A549 (cell line): ENCODE measurements at regions not wholly inside any gene's neighbourhood (a gene's known extent, or its start where the extent isn't known, plus 50 kb on each side); places are given as distances from the start of the nearest gene placed in this dataset.

Source experiments
- ATAC-seq, 2 experiments: fragments of 200-7000 bp in 1 of 2; fragments of >200 bp in 1 of 2; cut with Nextera tagmentation in 1 of 2; cut with Tn5 transposase in 1 of 2; 3 replicates each; pipeline versions ENCODE4 v1.8.0 to v1.9.1; 2018 to 2020; ENCODE audit warnings: mild to moderate bottlenecking in 1 of 2, moderate library complexity in 1 of 2
- CTCF ChIA-PET: fragments of 300-600 bp; sonication (Branson Sonifier 250); formaldehyde crosslinking; extraction: SDS; loops from one replicate; lab custom pipeline; 2021; ENCODE audit warnings: antibody characterized with exemption, inconsistent platforms; lab: Yijun Ruan, JAX
- POLR2A ChIA-PET: fragments of 350-600 bp; formaldehyde crosslinking; extraction: SDS; loops from one replicate; lab custom pipeline; 2021; ENCODE audit warnings: antibody characterized with exemption, inconsistent platforms; lab: Yijun Ruan, JAX
- DNase-seq, 2 experiments: peaks; one replicate each; pipeline versions ENCODE4 v3.0.0 to v3.0.0-alpha.2; 2011 to 2016; ENCODE audit warnings: low read depth in 1 of 2, low spot score in 1 of 2
- FAIRE-seq: peaks from 2 replicates; lab custom pipeline; 2011; peaks lifted over from hg19 to GRCh38; lab: Jason Lieb, UNC
- H3K27ac ChIP-seq, 2 experiments: fragments of >200 bp; sonication (Bioruptor Twin); formaldehyde crosslinking; 3 replicates each; pipeline ENCODE4 v1.5.1; 2016 to 2017
- H3K4me1 ChIP-seq: fragments of >200 bp; sonication (Bioruptor Twin); formaldehyde crosslinking; 3 replicates; pipeline ENCODE4 v1.6.1; 2016
- H3K4me2 ChIP-seq: fragments of >200 bp; sonication (Bioruptor Twin); formaldehyde crosslinking; 3 replicates; pipeline ENCODE4 v1.6.1; 2016
- H3K4me3 ChIP-seq: fragments of >200 bp; sonication (Bioruptor Twin); formaldehyde crosslinking; 3 replicates; pipeline ENCODE4 v1.5.1; 2016
- H3K9me3 ChIP-seq: fragments of >200 bp; sonication (Bioruptor Twin); formaldehyde crosslinking; 3 replicates; pipeline ENCODE4 v1.6.1; 2016
- CBX8 ChIP-seq: fragments of 200-600 bp; sonication (generic); IDR thresholded peaks from 2 replicates; pipeline ENCODE4 v1.6.1; 2016
- CEBPB ChIP-seq, 2 experiments: fragments of >200 bp in 1 of 2; sonication (Bioruptor Twin) in 1 of 2; formaldehyde crosslinking in 1 of 2; IDR thresholded peaks; 2 replicates each; pipeline ENCODE4 v1.6.1; 2012 to 2016
- CHD2 ChIP-seq: fragments of 150-350 bp; IDR thresholded peaks from 2 replicates; pipeline ENCODE4 v1.6.1; 2014; ENCODE audit warnings: low read length; ENCODE audit not compliant: partially characterized antibody
- CHD4 ChIP-seq: fragments of 200-600 bp; sonication (generic); IDR thresholded peaks from 2 replicates; pipeline ENCODE4 v1.6.1; 2016; ENCODE audit warnings: antibody characterized with exemption, mild to moderate bottlenecking, borderline replicate concordance
- EHF ChIP-seq: fragments of 250-450 bp; sonication (Bioruptor Pico); IDR thresholded peaks from 2 replicates; pipeline ENCODE4 v1.5.0; 2020; ENCODE audit warnings: mild to moderate bottlenecking
- ESRRA ChIP-seq: fragments of 150-350 bp; IDR thresholded peaks from 2 replicates; pipeline ENCODE4 v1.6.1; 2014; ENCODE audit warnings: mild to moderate bottlenecking, low read length, borderline replicate concordance
- FOSL2 ChIP-seq, 2 experiments: fragments of 450-650 bp in 1 of 2; fragments of >200 bp in 1 of 2; sonication (Bioruptor Twin) in 1 of 2; formaldehyde crosslinking; IDR thresholded peaks; 2 replicates each; pipeline versions ENCODE4 v1.5.0 to v1.6.1; 2016 to 2020; ENCODE audit warnings: mild to moderate bottlenecking in 1 of 2, moderate library complexity in 1 of 2
- GATA3 ChIP-seq: IDR thresholded peaks from 2 replicates; pipeline ENCODE4 v1.6.1; 2012; ENCODE audit warnings: borderline replicate concordance
- HDAC2 ChIP-seq: fragments of 200-600 bp; sonication (generic); IDR thresholded peaks from 2 replicates; pipeline ENCODE4 v1.6.1; 2016
- HMGXB4 ChIP-seq: fragments of 250-450 bp; sonication (Bioruptor Pico); IDR thresholded peaks from 2 replicates; pipeline ENCODE4 v1.5.0; 2021; ENCODE audit warnings: mild to moderate bottlenecking, moderate library complexity, borderline replicate concordance
- HOXB13 ChIP-seq: fragments of 250-450 bp; sonication (Bioruptor Pico); IDR thresholded peaks from 2 replicates; pipeline ENCODE4 v1.5.0; 2020; ENCODE audit warnings: low read depth, mild to moderate bottlenecking, moderate library complexity
- JUNB ChIP-seq: fragments of >200 bp; sonication (Bioruptor Twin); formaldehyde crosslinking; IDR thresholded peaks from 2 replicates; pipeline ENCODE4 v1.6.1; 2016
- MAFK ChIP-seq: fragments of 450-650 bp; IDR thresholded peaks from 2 replicates; pipeline ENCODE4 v1.6.1; 2014; ENCODE audit not compliant: partially characterized antibody
- MAZ ChIP-seq: fragments of 150-350 bp; IDR thresholded peaks from 2 replicates; pipeline ENCODE4 v1.6.1; 2014; ENCODE audit warnings: antibody characterized with exemption, low read depth, low read length, borderline replicate concordance
- NPAS2 ChIP-seq: fragments of 250-450 bp; sonication (Bioruptor Pico); IDR thresholded peaks from 2 replicates; pipeline ENCODE4 v1.8.0; 2022; ENCODE audit warnings: mild to moderate bottlenecking, moderate library complexity, borderline replicate concordance
- NR3C1 ChIP-seq: fragments of >200 bp; sonication (Bioruptor Twin); formaldehyde crosslinking; IDR thresholded peaks from 3 replicates; pipeline ENCODE4 v1.6.1; 2017
- PHF8 ChIP-seq: fragments of 200-600 bp; sonication (generic); IDR thresholded peaks from 2 replicates; pipeline ENCODE4 v1.6.1; 2016; ENCODE audit warnings: low read depth, mild to moderate bottlenecking, antibody characterized with exemption, moderate library complexity, borderline replicate concordance
- POLR2AphosphoS2 ChIP-seq: conservative IDR thresholded peaks from 2 replicates; pipeline ENCODE4 v1.6.1; 2012; ENCODE audit warnings: low read length, improper control_type of control experiment, inconsistent platforms
- RARB ChIP-seq: fragments of 250-450 bp; sonication (Bioruptor Pico); IDR thresholded peaks from 2 replicates; pipeline ENCODE4 v1.8.0; 2021; ENCODE audit warnings: mild to moderate bottlenecking, moderate library complexity
- RNF2 ChIP-seq: fragments of 200-600 bp; sonication (generic); IDR thresholded peaks from 2 replicates; pipeline ENCODE4 v1.6.1; 2016; ENCODE audit warnings: low read depth, mild to moderate bottlenecking, antibody characterized with exemption, moderate library complexity, borderline replicate concordance
- ZC3H11A ChIP-seq: fragments of 450-650 bp; IDR thresholded peaks from 2 replicates; pipeline ENCODE4 v1.6.1; 2014; ENCODE audit warnings: antibody characterized with exemption, mild to moderate bottlenecking
- ZNF302 ChIP-seq: fragments of 250-450 bp; sonication (Bioruptor Pico); IDR thresholded peaks from 2 replicates; pipeline ENCODE4 v1.9.0; 2021; ENCODE audit warnings: inconsistent platforms, mild to moderate bottlenecking, moderate library complexity
- ZSCAN20 ChIP-seq: fragments of 250-450 bp; sonication (Bioruptor Pico); IDR thresholded peaks from 2 replicates; pipeline ENCODE4 v1.8.0; 2022; ENCODE audit warnings: mild to moderate bottlenecking, moderate library complexity
- WGBS: methylation state at CpG from one replicate; pipeline ENCODE4 v1.1.6; 2017; ENCODE audit errors: missing lambda C conversion rate; 5-methylcytosine and 5-hydroxymethylcytosine counted together
- TF ChIP-seq, protein P1 (sequence below): fragments of 250-450 bp; sonication (Bioruptor Pico); IDR thresholded peaks from 2 replicates; pipeline ENCODE4 v1.5.0; 2020; ENCODE audit warnings: low read depth, mild to moderate bottlenecking, moderate library complexity
- TF ChIP-seq, protein P2 (sequence below): fragments of >200 bp; sonication (Bioruptor Twin); formaldehyde crosslinking; IDR thresholded peaks from 3 replicates; pipeline ENCODE4 v1.6.1; 2016
- TF ChIP-seq, protein P3 (sequence below): fragments of 200-600 bp; sonication (generic); IDR thresholded peaks from 2 replicates; pipeline ENCODE4 v1.6.1; 2016; ENCODE audit warnings: antibody characterized with exemption, mild to moderate bottlenecking, moderate library complexity

DNA sequence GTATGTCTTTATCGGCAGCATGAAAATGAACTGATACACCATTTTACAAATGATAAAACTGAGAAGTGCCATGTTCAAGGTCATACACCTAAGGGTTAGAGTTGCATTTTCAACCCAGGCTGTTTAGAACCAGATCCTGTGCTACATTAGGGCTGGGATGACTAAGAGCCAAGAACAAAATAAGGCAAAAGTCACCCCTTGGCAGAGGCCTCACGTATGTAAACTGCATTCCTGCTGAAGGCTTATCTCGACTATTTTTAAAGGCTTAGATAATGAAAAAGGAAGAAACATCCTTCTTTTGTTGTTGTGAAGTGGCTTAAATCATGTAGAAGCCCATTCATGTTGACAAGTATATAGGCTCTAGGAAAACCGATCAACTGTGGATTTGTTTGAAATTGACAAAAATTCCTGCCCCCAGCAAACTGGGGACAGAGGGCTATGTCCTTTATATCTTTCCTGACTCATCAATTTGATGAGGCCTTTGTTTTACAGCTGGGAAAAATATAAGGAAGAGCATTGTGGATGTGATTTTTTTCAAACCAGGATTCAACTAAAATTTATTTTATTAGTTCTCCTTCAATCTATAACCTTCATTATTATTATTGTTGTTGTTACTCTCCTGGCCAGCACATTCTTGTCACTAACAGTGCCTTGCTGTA is 196.5 kb downstream of the SNX18 start:
- no peak for ATAC-seq
- no peak overlapping the region for H3K4me3 ChIP-seq
- H3K4me2 ChIP-seq, result no peak overlapping the region
- FAIRE-seq, result no peak
- CTCF ChIA-PET, result no interaction called here
- H3K4me1 ChIP-seq, result no peaks in the 10 kb centered on the region
- no peak for DNase-seq
- no peak overlapping the region for H3K27ac ChIP-seq
- no peak for TF ChIP-seq HOXB13 (CRISPR knock-in tag)
- TF ChIP-seq MAFK, result peak; percentile 11
- POLR2A ChIA-PET, result no interaction called here
- 59% methylated on average over 4 of the region's 4 CpGs for WGBS
- H3K9me3 ChIP-seq, result 0 out of 3 replicates have a peak, but pooled peaks cover 2% of the 10 kb centered on the region

GRCh38 chr5:54709096-54709495 is 191.5 kb downstream of the SNX18 start:
- CTCF ChIA-PET, result interaction anchor here (0.6 kb wide), 1 partner anchor 441 kb away, joined by 3 read pairs; no protein-coding TSS in a partner anchor

DNA sequence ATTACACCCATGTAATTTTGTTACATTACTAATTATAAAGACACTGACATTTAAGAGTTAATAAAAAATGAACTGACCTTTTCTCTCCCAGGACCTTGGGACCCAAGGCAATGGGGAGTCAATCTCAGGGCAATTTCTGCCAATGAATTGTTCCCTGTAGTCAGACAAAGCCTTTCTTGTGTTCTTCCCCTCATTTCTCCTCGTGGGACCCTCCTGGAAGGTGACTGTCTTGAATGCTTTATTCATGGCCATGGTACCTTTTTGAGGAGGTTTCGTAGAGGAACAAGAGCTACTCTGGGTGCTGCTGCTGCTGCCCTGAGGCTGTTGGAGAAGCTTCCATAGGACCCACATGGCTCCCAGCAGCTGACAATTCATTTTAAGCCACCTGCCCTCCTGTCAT is 190.3 kb downstream of the SNX18 start:
- no peak for ATAC-seq
- Histone ChIP-seq H3K4me3 (no peak overlapping the region), H3K9me3 (no peaks in the 10 kb centered on the region), H3K27ac (no peak overlapping the region), H3K4me2 (no peak overlapping the region), H3K4me1 (no peaks in the 10 kb centered on the region)
- FAIRE-seq, result no peak
- no peak for DNase-seq
- POLR2A ChIA-PET, result no interaction called here
- CTCF ChIA-PET, result no interaction called here
- WGBS, result 17% methylated on average over 2 of the region's 2 CpGs
- no peak for TF ChIP-seq PHF8
- TF ChIP-seq RARB (CRISPR knock-in tag), result no peak
- no peak for TF ChIP-seq MAZ
- TF ChIP-seq ZC3H11A, result no peak
- no peak for TF ChIP-seq POLR2AphosphoS2
- no peak for TF ChIP-seq FOSL2 (IDR thresholded peaks at IDR 0.05)
- no peak for TF ChIP-seq FOSL2 (CRISPR knock-in tag; IDR thresholded peaks at IDR 0.05)
- TF ChIP-seq HOXB13 (CRISPR knock-in tag), result no peak
- TF ChIP-seq CHD4, result no peak
- no peak for TF ChIP-seq JUNB
- TF ChIP-seq, protein P1, sequence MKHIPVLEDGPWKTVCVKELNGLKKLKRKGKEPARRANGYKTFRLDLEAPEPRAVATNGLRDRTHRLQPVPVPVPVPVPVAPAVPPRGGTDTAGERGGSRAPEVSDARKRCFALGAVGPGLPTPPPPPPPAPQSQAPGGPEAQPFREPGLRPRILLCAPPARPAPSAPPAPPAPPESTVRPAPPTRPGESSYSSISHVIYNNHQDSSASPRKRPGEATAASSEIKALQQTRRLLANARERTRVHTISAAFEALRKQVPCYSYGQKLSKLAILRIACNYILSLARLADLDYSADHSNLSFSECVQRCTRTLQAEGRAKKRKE, result no peak
- no peak for TF ChIP-seq RNF2
- no peak for TF ChIP-seq CHD2
- no peak for TF ChIP-seq CBX8

More at GRCh38 chr5:54709096-54709495, 191.5 kb downstream of the SNX18 start:
- no peak overlapping the region for H3K4me3 ChIP-seq
- H3K27ac ChIP-seq, result no peak overlapping the region
- H3K4me2 ChIP-seq, result no peak overlapping the region
- TF ChIP-seq JUNB (no peak), HMGXB4 (CRISPR knock-in tag) (no peak), CBX8 (no peak), PHF8 (no peak), CEBPB (IDR thresholded peaks at IDR 0.05) (no peak), EHF (CRISPR knock-in tag) (no peak), HDAC2 (no peak), ESRRA (no peak), ZC3H11A (no peak), ZSCAN20 (CRISPR knock-in tag) (no peak), ZNF302 (CRISPR knock-in tag) (no peak), NPAS2 (no peak), MAFK (no peak), NR3C1 (no peak), GATA3 (no peak)
- TF ChIP-seq, protein P2, sequence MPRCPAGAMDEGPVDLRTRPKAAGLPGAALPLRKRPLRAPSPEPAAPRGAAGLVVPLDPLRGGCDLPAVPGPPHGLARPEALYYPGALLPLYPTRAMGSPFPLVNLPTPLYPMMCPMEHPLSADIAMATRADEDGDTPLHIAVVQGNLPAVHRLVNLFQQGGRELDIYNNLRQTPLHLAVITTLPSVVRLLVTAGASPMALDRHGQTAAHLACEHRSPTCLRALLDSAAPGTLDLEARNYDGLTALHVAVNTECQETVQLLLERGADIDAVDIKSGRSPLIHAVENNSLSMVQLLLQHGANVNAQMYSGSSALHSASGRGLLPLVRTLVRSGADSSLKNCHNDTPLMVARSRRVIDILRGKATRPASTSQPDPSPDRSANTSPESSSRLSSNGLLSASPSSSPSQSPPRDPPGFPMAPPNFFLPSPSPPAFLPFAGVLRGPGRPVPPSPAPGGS, result no peak
- TF ChIP-seq, protein P3, sequence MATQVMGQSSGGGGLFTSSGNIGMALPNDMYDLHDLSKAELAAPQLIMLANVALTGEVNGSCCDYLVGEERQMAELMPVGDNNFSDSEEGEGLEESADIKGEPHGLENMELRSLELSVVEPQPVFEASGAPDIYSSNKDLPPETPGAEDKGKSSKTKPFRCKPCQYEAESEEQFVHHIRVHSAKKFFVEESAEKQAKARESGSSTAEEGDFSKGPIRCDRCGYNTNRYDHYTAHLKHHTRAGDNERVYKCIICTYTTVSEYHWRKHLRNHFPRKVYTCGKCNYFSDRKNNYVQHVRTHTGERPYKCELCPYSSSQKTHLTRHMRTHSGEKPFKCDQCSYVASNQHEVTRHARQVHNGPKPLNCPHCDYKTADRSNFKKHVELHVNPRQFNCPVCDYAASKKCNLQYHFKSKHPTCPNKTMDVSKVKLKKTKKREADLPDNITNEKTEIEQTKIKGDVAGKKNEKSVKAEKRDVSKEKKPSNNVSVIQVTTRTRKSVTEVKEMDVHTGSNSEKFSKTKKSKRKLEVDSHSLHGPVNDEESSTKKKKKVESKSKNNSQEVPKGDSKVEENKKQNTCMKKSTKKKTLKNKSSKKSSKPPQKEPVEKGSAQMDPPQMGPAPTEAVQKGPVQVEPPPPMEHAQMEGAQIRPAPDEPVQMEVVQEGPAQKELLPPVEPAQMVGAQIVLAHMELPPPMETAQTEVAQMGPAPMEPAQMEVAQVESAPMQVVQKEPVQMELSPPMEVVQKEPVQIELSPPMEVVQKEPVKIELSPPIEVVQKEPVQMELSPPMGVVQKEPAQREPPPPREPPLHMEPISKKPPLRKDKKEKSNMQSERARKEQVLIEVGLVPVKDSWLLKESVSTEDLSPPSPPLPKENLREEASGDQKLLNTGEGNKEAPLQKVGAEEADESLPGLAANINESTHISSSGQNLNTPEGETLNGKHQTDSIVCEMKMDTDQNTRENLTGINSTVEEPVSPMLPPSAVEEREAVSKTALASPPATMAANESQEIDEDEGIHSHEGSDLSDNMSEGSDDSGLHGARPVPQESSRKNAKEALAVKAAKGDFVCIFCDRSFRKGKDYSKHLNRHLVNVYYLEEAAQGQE, result no peak
- TF ChIP-seq, all 56 proteins: peak for 0
- 61% methylated on average over 2 of the region's 2 CpGs for WGBS
- DNase-seq (no peak), FAIRE-seq (no peak), ATAC-seq (no peak)
- no peaks in the 10 kb centered on the region for H3K4me1 ChIP-seq
- no peaks in the 10 kb centered on the region for H3K9me3 ChIP-seq
- POLR2A ChIA-PET, result no interaction called here
